GM12891 (cell line): ENCODE measurements at regions not wholly inside any gene's neighbourhood (a gene's known extent, or its start where the extent isn't known, plus 50 kb on each side); places are given as distances from the start of the nearest gene placed in this dataset.

Source experiments
- PAX5 ChIP-seq: IDR thresholded peaks from 2 replicates; pipeline ENCODE4 v1.6.1; 2011; ENCODE audit warnings: low read length, moderate library complexity, mild to moderate bottlenecking; ENCODE audit not compliant: insufficient read depth, severe bottlenecking
- POLR2A ChIP-seq: IDR thresholded peaks from 2 replicates; pipeline ENCODE4 v1.6.1; 2011; ENCODE audit warnings: low read depth, low read length, control low read depth
- POLR2AphosphoS5 ChIP-seq: IDR thresholded peaks from 2 replicates; pipeline ENCODE4 v1.6.1; 2011; ENCODE audit warnings: low read depth, low read length, control low read depth
- TAF1 ChIP-seq: IDR thresholded peaks from 2 replicates; pipeline ENCODE4 v1.6.1; 2011; ENCODE audit warnings: low read depth, low read length, control low read depth

- no peak for TF ChIP-seq POLR2A
- TF ChIP-seq PAX5 = no peak
- no peak for TF ChIP-seq TAF1
- no peak for TF ChIP-seq POLR2AphosphoS5
These were observed 185.4 kb upstream of the ADCY2 start for GRCh38 chr5:7210549-7210948.
